22Rv1 (cell line): ENCODE measurements at regions not wholly inside any gene's neighbourhood (a gene's known extent, or its start where the extent isn't known, plus 50 kb on each side); places are given as distances from the start of the nearest gene placed in this dataset.

ENCODE experiments used
- CTCF ChIP-seq: fragments of 450-650 bp; IDR thresholded peaks from 2 replicates; pipeline ENCODE4 v1.5.1; 2017; ENCODE audit warnings: mild to moderate bottlenecking
- ZFX ChIP-seq: fragments of 450-650 bp; IDR thresholded peaks from 2 replicates; pipeline ENCODE4 v1.6.1; 2017; ENCODE audit warnings: antibody characterized with exemption, borderline replicate concordance

DNA sequence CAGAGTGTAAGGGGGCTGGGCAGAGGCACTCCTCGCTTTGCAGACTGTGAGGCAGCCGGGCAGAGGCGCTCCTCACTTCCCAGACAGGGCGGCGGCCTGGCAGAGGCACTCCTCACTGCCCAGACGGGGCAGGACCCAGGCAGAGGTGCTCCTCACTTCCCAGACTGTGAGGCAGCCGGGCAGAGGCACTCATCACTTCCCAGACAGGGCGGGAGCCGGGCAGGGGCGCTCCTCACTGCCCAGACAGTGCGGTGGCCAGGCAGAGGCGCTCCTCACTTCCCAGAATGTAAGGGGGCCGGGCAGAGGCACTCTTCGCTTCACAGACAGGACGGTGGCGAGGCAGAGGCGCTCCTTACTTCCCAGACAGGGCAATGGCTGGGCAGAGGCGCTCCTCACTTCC is 442.5 kb downstream of the SPATA31D1 start:
- TF ChIP-seq CTCF: no peak
- TF ChIP-seq ZFX: no peak
